Testis (tissue), 2 donors: ENCODE measurements at regions not wholly inside any gene's neighbourhood (a gene's known extent, or its start where the extent isn't known, plus 50 kb on each side); places are given as distances from the start of the nearest gene placed in this dataset.

Experiments used
- DNase-seq: peaks from one replicate; pipeline ENCODE4 v3.0.0-alpha.2; 2019
- H3K27ac ChIP-seq, 2 donors: fragments of 200-600 bp; sonication (generic); one replicate each; pipeline ENCODE4 v1.5.1; 2019
- H3K27me3 ChIP-seq: fragments of 200-600 bp; sonication (generic); one replicate; pipeline ENCODE4 v1.5.1; 2019
- H3K36me3 ChIP-seq: fragments of 200-600 bp; sonication (generic); one replicate; pipeline ENCODE4 v1.5.1; 2017; ENCODE audit warnings: low read depth; ENCODE audit errors: missing control alignments
- H3K4me1 ChIP-seq: fragments of 200-600 bp; sonication (generic); one replicate; pipeline ENCODE4 v1.5.1; 2019
- H3K4me3 ChIP-seq, 2 donors: fragments of 200-600 bp; sonication (generic); one replicate each; pipeline ENCODE4 v1.5.1; 2017 to 2019
- H3K9me3 ChIP-seq: fragments of 200-600 bp; sonication (generic); one replicate; pipeline ENCODE4 v1.5.1; 2017
- POLR2A ChIP-seq: fragments of 450-650 bp; IDR thresholded peaks from one replicate; pipeline ENCODE4 v1.6.1; 2017; ENCODE audit warnings: antibody characterized with exemption, mild to moderate bottlenecking, moderate library complexity
- WGBS, 2 donors: methylation state at CpG; one replicate each; pipeline ENCODE4 v1.1.5; 2018; 5-methylcytosine and 5-hydroxymethylcytosine counted together
- intact Hi-C: fragments of 100-400 bp; cut with DNase I; formaldehyde crosslinking; loops from one replicate; pipeline ENCODE4 v1.15.1; 2023; ENCODE audit warnings: low total_unique reads
- TF ChIP-seq, protein P1 (sequence below), 3 experiments: fragments of 450-650 bp in 2 of 3; fragments of 200-600 bp in 1 of 3; sonication (generic) in 1 of 3; IDR thresholded peaks; one replicate each; pipeline ENCODE4 v1.5.1; 2016 to 2019; ENCODE audit warnings: antibody characterized with exemption in 3 of 3, mild to moderate bottlenecking in 2 of 3, moderate library complexity in 1 of 3

DNA sequence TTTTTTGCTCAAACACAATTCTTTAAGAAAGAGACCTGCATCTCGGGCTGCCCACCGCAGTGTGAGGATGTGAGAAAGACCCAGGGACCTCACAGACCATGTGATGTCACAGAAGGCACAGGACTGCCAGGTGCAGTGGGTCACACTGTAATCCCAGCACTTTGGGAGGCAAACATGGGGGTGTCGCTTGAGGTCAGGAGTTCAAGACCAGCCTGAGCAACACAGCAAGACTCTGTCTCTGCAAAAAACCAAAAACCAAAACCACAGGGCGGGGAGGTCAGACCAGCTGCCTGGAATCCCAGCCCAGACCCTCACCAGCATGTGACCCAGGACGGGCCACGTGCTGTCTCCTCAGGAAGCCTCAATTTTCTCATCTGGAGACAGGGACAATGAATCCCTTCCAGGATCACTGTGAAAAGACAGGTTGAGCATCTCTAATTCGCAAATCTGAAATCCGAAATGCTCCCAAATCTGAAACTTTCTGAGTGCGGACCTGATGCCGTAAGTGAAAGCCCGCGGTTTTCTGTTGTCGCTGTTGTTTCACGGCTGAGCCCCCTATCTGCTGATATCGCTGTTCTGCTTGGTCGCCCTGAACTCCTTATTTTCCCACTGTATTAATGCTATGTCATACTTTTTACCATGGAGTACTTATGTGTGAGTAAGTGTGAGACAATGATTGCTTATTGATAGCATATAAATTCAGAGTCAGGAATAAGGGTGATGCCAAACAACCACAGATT is 159.5 kb upstream of the PTPN1 start:
- intact Hi-C loops = no loop called here
- Histone ChIP-seq H3K9me3 (no peaks in the 10 kb centered on the region), H3K4me1 (peaks cover 11% of the 10 kb centered on the region), H3K27ac (no peak overlapping the region), H3K27me3 (no peaks in the 10 kb centered on the region), H3K36me3 (no peaks in the 10 kb centered on the region), H3K4me3 (no peak overlapping the region)
- DNase-seq = no peak
- TF ChIP-seq, protein P1, sequence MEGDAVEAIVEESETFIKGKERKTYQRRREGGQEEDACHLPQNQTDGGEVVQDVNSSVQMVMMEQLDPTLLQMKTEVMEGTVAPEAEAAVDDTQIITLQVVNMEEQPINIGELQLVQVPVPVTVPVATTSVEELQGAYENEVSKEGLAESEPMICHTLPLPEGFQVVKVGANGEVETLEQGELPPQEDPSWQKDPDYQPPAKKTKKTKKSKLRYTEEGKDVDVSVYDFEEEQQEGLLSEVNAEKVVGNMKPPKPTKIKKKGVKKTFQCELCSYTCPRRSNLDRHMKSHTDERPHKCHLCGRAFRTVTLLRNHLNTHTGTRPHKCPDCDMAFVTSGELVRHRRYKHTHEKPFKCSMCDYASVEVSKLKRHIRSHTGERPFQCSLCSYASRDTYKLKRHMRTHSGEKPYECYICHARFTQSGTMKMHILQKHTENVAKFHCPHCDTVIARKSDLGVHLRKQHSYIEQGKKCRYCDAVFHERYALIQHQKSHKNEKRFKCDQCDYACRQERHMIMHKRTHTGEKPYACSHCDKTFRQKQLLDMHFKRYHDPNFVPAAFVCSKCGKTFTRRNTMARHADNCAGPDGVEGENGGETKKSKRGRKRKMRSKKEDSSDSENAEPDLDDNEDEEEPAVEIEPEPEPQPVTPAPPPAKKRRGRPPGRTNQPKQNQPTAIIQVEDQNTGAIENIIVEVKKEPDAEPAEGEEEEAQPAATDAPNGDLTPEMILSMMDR (IDR thresholded peaks at IDR 0.05) = no peak
- no peak for TF ChIP-seq POLR2A
- 86 to 91% methylated on average over 16 of the region's 16 CpGs for WGBS, 2 donors

DNA sequence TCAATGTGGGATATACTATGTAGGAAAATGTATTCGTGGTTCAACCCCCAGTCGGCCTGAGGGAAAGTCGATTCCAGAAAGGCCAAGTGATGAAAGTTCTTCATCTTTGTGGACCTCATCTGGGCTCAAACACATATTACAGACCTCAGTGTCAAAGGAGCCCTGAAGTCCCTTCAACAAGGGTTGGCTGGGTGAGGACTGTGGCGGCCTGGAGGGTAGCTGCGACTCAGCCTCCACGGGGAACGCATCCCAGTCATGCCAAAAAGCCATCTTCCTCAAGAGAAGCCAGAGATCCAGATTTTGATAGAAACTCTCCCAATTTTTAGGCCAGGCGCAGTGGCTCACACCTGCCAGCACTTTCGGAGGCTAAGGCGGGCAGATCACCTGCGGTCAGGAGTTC is 158.6 kb upstream of the PTPN1 start:
- H3K4me3 ChIP-seq = no peak overlapping the region
- H3K9me3 ChIP-seq = no peaks in the 10 kb centered on the region
- no peaks in the 10 kb centered on the region for H3K36me3 ChIP-seq
- 96 to 98% methylated on average over 11 of the region's 11 CpGs for WGBS, 2 donors
- H3K27me3 ChIP-seq = no peaks in the 10 kb centered on the region
- no peak overlapping the region for H3K27ac ChIP-seq
- no peak for DNase-seq
- peaks cover 4% of the 10 kb centered on the region for H3K4me1 ChIP-seq
- intact Hi-C loops = no loop called here
- TF ChIP-seq POLR2A = no peak
- TF ChIP-seq, protein P1 (IDR thresholded peaks at IDR 0.05) = no peak

DNA sequence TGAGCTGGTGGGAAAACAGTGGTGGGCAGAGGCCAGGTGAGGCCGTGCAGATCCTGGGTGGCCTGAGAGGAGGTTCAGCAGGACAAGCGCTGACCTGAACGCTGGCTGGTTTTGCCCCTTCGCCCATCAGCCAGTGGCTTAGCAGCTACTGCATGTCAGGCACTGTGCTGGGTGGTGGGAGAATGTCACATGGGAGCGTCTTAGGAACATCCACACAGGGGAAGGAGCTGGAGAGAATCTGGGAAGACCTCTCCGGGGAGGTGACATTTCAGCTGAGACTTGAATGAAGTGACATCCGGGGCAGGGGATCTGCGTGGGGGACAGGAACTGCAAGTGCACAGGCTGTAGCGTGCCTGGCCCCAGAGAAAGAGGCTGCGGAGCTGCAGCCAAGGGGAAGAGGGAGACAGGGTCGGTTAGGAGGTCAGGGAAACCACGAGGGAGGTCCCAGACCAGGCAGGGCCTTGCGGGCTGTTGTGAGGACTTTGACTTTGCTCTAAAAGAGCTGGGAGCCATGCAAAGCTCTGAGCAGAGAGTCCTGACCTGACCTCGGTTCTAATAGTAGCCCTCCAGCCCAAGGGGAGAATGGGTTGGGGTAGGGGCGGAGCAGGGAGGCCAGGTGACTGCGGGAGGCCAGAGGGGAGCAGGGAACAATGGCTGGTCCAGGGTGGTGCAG is 156.8 kb upstream of the PTPN1 start:
- no peaks in the 10 kb centered on the region for H3K4me1 ChIP-seq
- intact Hi-C loops = no loop called here
- H3K4me3 ChIP-seq = no peak overlapping the region
- no peak for DNase-seq
- WGBS, 2 donors = 68 to 70% methylated on average over 16 of the region's 16 CpGs
- H3K36me3 ChIP-seq = no peaks in the 10 kb centered on the region
- no peaks in the 10 kb centered on the region for H3K9me3 ChIP-seq
- H3K27ac ChIP-seq = no peak overlapping the region
- H3K27me3 ChIP-seq = no peaks in the 10 kb centered on the region
- TF ChIP-seq, protein P1 (IDR thresholded peaks at IDR 0.05) = no peak
- TF ChIP-seq POLR2A = no peak

DNA sequence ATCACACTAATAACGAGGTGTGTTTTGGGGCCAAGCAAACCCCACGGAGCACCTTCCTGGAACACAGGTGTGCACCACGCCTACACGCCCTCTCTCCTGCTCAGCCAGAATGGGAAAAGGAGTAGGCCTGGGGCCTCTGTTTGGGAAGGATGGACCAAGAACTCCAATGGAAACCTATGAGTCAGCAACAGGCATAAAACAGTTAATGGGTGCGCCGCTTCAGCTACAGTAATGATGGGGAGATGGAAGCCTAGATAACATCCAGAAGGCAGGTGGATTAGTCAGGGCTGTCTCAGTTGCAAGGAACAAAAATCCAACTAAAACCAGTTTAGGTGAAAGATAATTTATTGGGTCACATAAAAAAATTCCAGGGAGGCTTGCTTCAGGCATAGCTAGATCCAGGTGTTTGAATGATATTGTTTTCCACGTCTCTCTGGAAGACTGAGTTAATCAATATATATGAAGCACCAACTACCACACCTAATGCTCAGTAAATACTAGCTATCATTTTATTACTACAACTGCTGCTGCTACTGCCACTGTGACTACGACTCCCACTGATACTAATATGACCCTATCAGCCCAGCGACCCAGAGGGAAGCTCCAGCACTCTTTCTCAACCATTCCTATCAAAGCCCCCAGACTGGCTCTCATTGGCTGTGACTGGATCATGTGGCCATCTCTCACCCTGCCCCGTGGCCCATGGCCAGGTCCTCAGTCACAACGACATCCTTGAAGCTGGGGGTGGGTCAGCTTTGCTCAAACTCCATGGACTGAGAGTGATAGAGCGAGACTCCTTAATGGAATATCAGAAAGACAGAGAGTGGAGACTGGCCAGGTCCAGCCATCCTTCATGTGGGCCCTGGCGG is 155.2 kb upstream of the PTPN1 start:
- 78 to 87% methylated on average over 8 to 13 of the region's 13 CpGs for WGBS, 2 donors
- Histone ChIP-seq H3K9me3 (no peaks in the 10 kb centered on the region), H3K4me3 (no peak overlapping the region), H3K27ac (no peak overlapping the region), H3K27me3 (no peaks in the 10 kb centered on the region), H3K36me3 (no peaks in the 10 kb centered on the region), H3K4me1 (no peaks in the 10 kb centered on the region)
- TF ChIP-seq POLR2A = no peak
- TF ChIP-seq, protein P1 (IDR thresholded peaks at IDR 0.05) = no peak
- intact Hi-C loops = no loop called here
- no peak for DNase-seq
